SK-N-SH (cell line): ENCODE measurements at regions not wholly inside any gene's neighbourhood (a gene's known extent, or its start where the extent isn't known, plus 50 kb on each side); places are given as distances from the start of the nearest gene placed in this dataset.

Experiments
- CTCF ChIP-seq: fragments of 200-600 bp; sonication (generic); IDR thresholded peaks from 2 replicates; pipeline ENCODE4 v1.6.1; 2017; ENCODE audit warnings: antibody characterized with exemption, mild to moderate bottlenecking, moderate library complexity
- ELF1 ChIP-seq: IDR thresholded peaks from 2 replicates; pipeline ENCODE4 v1.4.0; 2012
- EP300 ChIP-seq, 2 experiments: IDR thresholded peaks; 2 replicates each; pipeline versions ENCODE4 v1.4.0 to v1.6.1; 2012; ENCODE audit warnings: borderline replicate concordance in 1 of 2, low read depth in 1 of 2, low read length in 1 of 2
- EZH2phosphoT487 ChIP-seq: fragments of 200-600 bp; sonication (generic); IDR thresholded peaks from 2 replicates; pipeline ENCODE4 v1.6.1; 2017; ENCODE audit warnings: low read depth, mixed run types, mild to moderate bottlenecking, antibody characterized with exemption, moderate library complexity, borderline replicate concordance
- GABPA ChIP-seq: IDR thresholded peaks from 2 replicates; pipeline ENCODE4 v1.4.0; 2012; ENCODE audit warnings: low read depth, mild to moderate bottlenecking
- JUND ChIP-seq: IDR thresholded peaks from 2 replicates; pipeline ENCODE4 v1.4.0; 2012
- MAX ChIP-seq: IDR thresholded peaks from 2 replicates; pipeline ENCODE4 v1.4.0; 2012; ENCODE audit warnings: low read depth
- MEF2A ChIP-seq: IDR thresholded peaks from 2 replicates; pipeline ENCODE4 v1.4.0; 2012; ENCODE audit warnings: low read depth, borderline replicate concordance
- POLR2AphosphoS5 ChIP-seq: IDR thresholded peaks from 2 replicates; pipeline ENCODE4 v1.6.1; 2012; ENCODE audit warnings: low read depth, low read length
- SIN3A ChIP-seq: IDR thresholded peaks from 2 replicates; pipeline ENCODE4 v1.6.1; 2012; ENCODE audit warnings: low read depth, mild to moderate bottlenecking, low read length, moderate library complexity, borderline replicate concordance
- TCF12 ChIP-seq: IDR thresholded peaks from 2 replicates; pipeline ENCODE4 v1.4.0; 2012
- TEAD4 ChIP-seq: IDR thresholded peaks from 2 replicates; pipeline ENCODE4 v1.4.0; 2012; ENCODE audit warnings: mild to moderate bottlenecking, borderline replicate concordance; ENCODE audit not compliant: insufficient read depth
- USF1 ChIP-seq: IDR thresholded peaks from 2 replicates; pipeline ENCODE4 v1.4.0; 2012; ENCODE audit warnings: low read depth, borderline replicate concordance

- TF ChIP-seq USF1 (no peak), CTCF (no peak), EZH2phosphoT487 (no peak), TEAD4 (no peak), GABPA (no peak), MAX (no peak), JUND (no peak), ELF1 (no peak), POLR2AphosphoS5 (no peak), EP300 (IDR thresholded peaks at IDR 0.05; ENCODE audit: borderline replicate concordance in 1 of 2, low read depth in 1 of 2, low read length in 1 of 2) (no peak), MEF2A (no peak), TCF12 (no peak), SIN3A (no peak)
These were observed 177.1 kb upstream of the TET2 start for GRCh38 chr4:104969394-104970082.
